Osteocyte (in vitro differentiated cells): ENCODE measurements at regions not wholly inside any gene's neighbourhood (a gene's known extent, or its start where the extent isn't known, plus 50 kb on each side); places are given as distances from the start of the nearest gene placed in this dataset.

Experiments
- DNase-seq: peaks from one replicate; pipeline ENCODE4 v3.0.0; 2021; ENCODE audit warnings: mixed read lengths; ENCODE audit not compliant: unreplicated experiment; ENCODE audit errors: extremely low spot score
- H3K27ac Mint-ChIP-seq: one replicate; pipeline ENCODE4 v1.8.0; 2021; ENCODE audit warnings: mild to moderate bottlenecking, mixed read lengths; ENCODE audit not compliant: unreplicated experiment
- H3K27me3 Mint-ChIP-seq: one replicate; pipeline ENCODE4 v1.8.0; 2021; ENCODE audit warnings: mixed read lengths; ENCODE audit not compliant: unreplicated experiment
- H3K36me3 Mint-ChIP-seq: one replicate; pipeline ENCODE4 v1.8.0; 2021; ENCODE audit warnings: mixed read lengths; ENCODE audit not compliant: unreplicated experiment
- H3K4me1 Mint-ChIP-seq: one replicate; pipeline ENCODE4 v1.8.0; 2021; ENCODE audit warnings: mixed read lengths; ENCODE audit not compliant: unreplicated experiment
- H3K4me3 Mint-ChIP-seq: one replicate; pipeline ENCODE4 v1.8.0; 2021; ENCODE audit warnings: mild to moderate bottlenecking, moderate library complexity, mixed read lengths; ENCODE audit not compliant: unreplicated experiment
- H3K9me3 Mint-ChIP-seq: one replicate; pipeline ENCODE4 v1.8.0; 2021; ENCODE audit warnings: mixed read lengths; ENCODE audit not compliant: unreplicated experiment
- CTCF ChIP-seq: fragments of 200-600 bp; sonication (generic); IDR thresholded peaks from 2 replicates; pipeline ENCODE4 v1.5.0; 2021; ENCODE audit warnings: antibody characterized with exemption, mild to moderate bottlenecking, moderate library complexity

GRCh38 chr20:59381689-59382088 lies 81.3 kb downstream of the EDN3 start:
- H3K9me3 Mint-ChIP-seq = no peaks in the 10 kb centered on the region
- no peaks in the 10 kb centered on the region for H3K36me3 Mint-ChIP-seq
- TF ChIP-seq CTCF = no peak
- no peak overlapping the region for H3K27ac Mint-ChIP-seq
- H3K4me3 Mint-ChIP-seq = no peak overlapping the region
- no peaks in the 10 kb centered on the region for H3K27me3 Mint-ChIP-seq
- no peak for DNase-seq
- peaks cover 16% of the 10 kb centered on the region for H3K4me1 Mint-ChIP-seq

GRCh38 chr20:59382157-59382725 lies 81.8 kb downstream of the EDN3 start:
- Mint-ChIP-seq H3K4me3 (no peak overlapping the region), H3K4me1 (peaks cover 21% of the 10 kb centered on the region), H3K9me3 (no peaks in the 10 kb centered on the region), H3K36me3 (no peaks in the 10 kb centered on the region), H3K27ac (no peak overlapping the region), H3K27me3 (no peaks in the 10 kb centered on the region)
- DNase-seq = no peak
- TF ChIP-seq CTCF = no peak

GRCh38 chr20:59382907-59383306 lies 82.5 kb downstream of the EDN3 start:
- Mint-ChIP-seq H3K27me3 (no peaks in the 10 kb centered on the region), H3K9me3 (no peaks in the 10 kb centered on the region), H3K27ac (no peak overlapping the region), H3K4me3 (no peak overlapping the region), H3K36me3 (no peaks in the 10 kb centered on the region), H3K4me1 (peaks cover 21% of the 10 kb centered on the region)
- no peak for DNase-seq
- no peak for TF ChIP-seq CTCF

GRCh38 chr20:59385038-59385437 lies 84.6 kb downstream of the EDN3 start:
- peaks cover 7% of the 10 kb centered on the region for H3K4me1 Mint-ChIP-seq
- no peaks in the 10 kb centered on the region for H3K36me3 Mint-ChIP-seq
- DNase-seq = no peak
- H3K4me3 Mint-ChIP-seq = no peak overlapping the region
- TF ChIP-seq CTCF = no peak
- peaks cover 5% of the 10 kb centered on the region for H3K9me3 Mint-ChIP-seq
- no peak overlapping the region for H3K27ac Mint-ChIP-seq
- no peaks in the 10 kb centered on the region for H3K27me3 Mint-ChIP-seq

GRCh38 chr20:59385480-59385879 lies 85.1 kb downstream of the EDN3 start:
- TF ChIP-seq CTCF = no peak
- Mint-ChIP-seq H3K36me3 (no peaks in the 10 kb centered on the region), H3K9me3 (peaks cover 5% of the 10 kb centered on the region), H3K27ac (no peak overlapping the region), H3K4me3 (no peak overlapping the region), H3K27me3 (no peaks in the 10 kb centered on the region), H3K4me1 (peaks cover 7% of the 10 kb centered on the region)
- no peak for DNase-seq
